Adrenal gland (tissue), 9 donors: ENCODE measurements at regions not wholly inside any gene's neighbourhood (a gene's known extent, or its start where the extent isn't known, plus 50 kb on each side); places are given as distances from the start of the nearest gene placed in this dataset.

Experiments used
- DNase-seq, 7 donors: peaks; one replicate each; pipeline ENCODE4 v3.0.0-alpha.2; 2019 to 2020
- H3K27ac ChIP-seq, 5 donors: fragments of 200-600 bp; sonication (generic) in 4 of 5; 1 replicate in 3 of 5; 2 replicates in 2 of 5; pipeline versions ENCODE4 v1.5.1 to v1.8.0; 2016 to 2020; ENCODE audit warnings: mild to moderate bottlenecking in 1 of 5
- H3K27me3 ChIP-seq: fragments of 200-600 bp; 2 replicates; pipeline ENCODE4 v1.8.0; 2021
- H3K36me3 ChIP-seq, 2 donors: fragments of 200-600 bp; replicated peaks in 1 of 2; 1 replicate in 1 of 2; 2 replicates in 1 of 2; pipeline versions ENCODE4 v1.5.1 to v1.8.0; 2018 to 2022
- H3K4me1 ChIP-seq, 2 donors: fragments of 200-600 bp; replicated peaks in 1 of 2; 1 replicate in 1 of 2; 2 replicates in 1 of 2; pipeline versions ENCODE4 v1.5.1 to v1.8.0; 2018 to 2021
- H3K4me3 ChIP-seq, 4 donors: fragments of 200-600 bp; sonication (generic) in 3 of 4; one replicate each; pipeline ENCODE4 v1.5.1; 2016 to 2018
- H3K9me3 ChIP-seq, 3 donors: fragments of 200-600 bp; sonication (generic) in 1 of 3; replicated peaks in 1 of 3; 1 replicate in 2 of 3; 2 replicates in 1 of 3; pipeline versions ENCODE4 v1.5.1 to v1.8.0; 2016 to 2021
- CTCF ChIP-seq, 6 experiments: fragments of 450-650 bp in 4 of 6; fragments of 200-600 bp in 2 of 6; sonication (generic) in 1 of 6; IDR thresholded peaks; 1 replicate in 5 of 6; 2 replicates in 1 of 6; pipeline versions ENCODE4 v1.5.1 to v1.8.0; 2016 to 2021; ENCODE audit warnings: antibody characterized with exemption in 6 of 6, mild to moderate bottlenecking in 2 of 6, moderate library complexity in 1 of 6
- POLR2A ChIP-seq, 2 donors: fragments of 450-650 bp; IDR thresholded peaks; one replicate each; pipeline ENCODE4 v1.6.1; 2017; ENCODE audit warnings: antibody characterized with exemption in 2 of 2, mild to moderate bottlenecking in 2 of 2, moderate library complexity in 1 of 2
- WGBS, 4 donors: extraction: QIAGEN DNeasy Blood & Tissue Kit in 2 of 4; methylation state at CpG; one replicate each; pipeline versions ENCODE4 v1.1.5 to v1.1.7; 2013 to 2017; 5-methylcytosine and 5-hydroxymethylcytosine counted together
- intact Hi-C, 2 donors: fragments of 100-400 bp; cut with DNase I; formaldehyde crosslinking; loops; one replicate each; pipeline versions ENCODE4 v1.14.1 to v1.15.0; 2022 to 2023
- donor health status: healthy with polysubstance abuse.
- donor health status: Bipolar disorder and iron deficiency.
- donor health status: DM: yes; HTN: yes; CAD: no.
- donor health status: DM: no; HTN: no; CAD: no.
- donor health status: DM: no; HTN: no; CAD: no.

GRCh38 chr12:111033281-111034082 lies 113.1 kb upstream of the MYL2 start:
- intact Hi-C loops, result no loop called here
- TF ChIP-seq CTCF (IDR thresholded peaks at IDR 0.05), result no peak
- TF ChIP-seq POLR2A (IDR thresholded peaks at IDR 0.05), result no peak
- no peak for DNase-seq
- WGBS, 4 donors, result 1% methylated on average over 29 to 93 of the region's 93 CpGs
- Histone ChIP-seq H3K4me3 (no peak overlapping the region), H3K27me3 (peaks cover 46% of the 10 kb centered on the region), H3K9me3 (no peaks in the 10 kb centered on the region), H3K36me3 (no peaks in the 10 kb centered on the region), H3K27ac (no peak overlapping the region), H3K4me1 (no peaks in the 10 kb centered on the region)

GRCh38 chr12:111032591-111032919 lies 112.2 kb upstream of the MYL2 start:
- no peak for TF ChIP-seq CTCF (IDR thresholded peaks at IDR 0.05)

GRCh38 chr12:111031916-111032590 lies 111.7 kb upstream of the MYL2 start:
- TF ChIP-seq POLR2A (IDR thresholded peaks at IDR 0.05) (no peak), CTCF (IDR thresholded peaks at IDR 0.05) (no peak)
- DNase-seq, result no peak
- Histone ChIP-seq H3K9me3 (no peaks in the 10 kb centered on the region), H3K27me3 (peaks cover 46% of the 10 kb centered on the region), H3K27ac (no peak overlapping the region), H3K36me3 (no peaks in the 10 kb centered on the region), H3K4me3 (no peak overlapping the region), H3K4me1 (no peaks in the 10 kb centered on the region)
- 79 to 87% (median 83%) methylated on average over 8 of the region's 8 CpGs for WGBS, 4 donors
- intact Hi-C loops, result no loop called here

More at GRCh38 chr12:111032591-111032919, 112.2 kb upstream of the MYL2 start:
- H3K36me3 ChIP-seq, result no peaks in the 10 kb centered on the region
- H3K27ac ChIP-seq, result no peak overlapping the region
- no peaks in the 10 kb centered on the region for H3K9me3 ChIP-seq
- 37 to 45% (median 39%) methylated on average over 5 of the region's 5 CpGs for WGBS, 4 donors
- no peak overlapping the region for H3K4me3 ChIP-seq
- intact Hi-C loops, result no loop called here
- H3K27me3 ChIP-seq, result peaks cover 46% of the 10 kb centered on the region
- DNase-seq, result no peak
- no peaks in the 10 kb centered on the region for H3K4me1 ChIP-seq

DNA sequence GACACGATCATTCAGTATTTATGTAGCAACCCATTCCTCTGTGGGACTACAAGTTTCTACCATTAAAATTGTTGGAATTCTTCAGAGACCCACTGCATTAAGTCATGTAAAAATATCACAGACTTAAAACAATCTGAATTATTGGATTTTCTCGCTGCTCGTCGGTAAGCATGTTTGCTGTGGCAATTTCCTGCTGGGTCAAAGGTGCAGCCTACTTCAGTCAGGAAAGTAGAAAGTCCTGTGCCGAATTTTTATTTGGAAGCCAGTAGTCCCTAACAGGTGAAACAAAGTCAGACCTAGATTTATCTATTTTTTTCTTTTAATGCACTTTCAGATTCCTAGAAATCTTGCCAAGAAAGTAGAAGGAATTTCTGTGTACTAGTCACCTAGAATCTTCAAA lies 110.4 kb upstream of the MYL2 start:
- 50 to 73% (median 59%) methylated on average over 5 of the region's 5 CpGs for WGBS, 4 donors
- Histone ChIP-seq H3K4me1 (no peaks in the 10 kb centered on the region), H3K36me3 (no peaks in the 10 kb centered on the region), H3K27ac (no peak overlapping the region), H3K27me3 (peaks cover 40% of the 10 kb centered on the region), H3K9me3 (no peaks in the 10 kb centered on the region), H3K4me3 (no peak overlapping the region)
- intact Hi-C loops, result no loop called here
- TF ChIP-seq POLR2A (IDR thresholded peaks at IDR 0.05) (no peak), CTCF (IDR thresholded peaks at IDR 0.05) (no peak)
- DNase-seq, result no peak
